ENCODE measurements at regions not wholly inside any gene's neighbourhood (a gene's known extent, or its start where the extent isn't known, plus 50 kb on each side); places are given as distances from the start of the nearest gene placed in this dataset.

GRCh38 chrX:122545778-122546177 lies 638.3 kb upstream of the GRIA3 start:
- TF ChIP-seq, protein P1, sequence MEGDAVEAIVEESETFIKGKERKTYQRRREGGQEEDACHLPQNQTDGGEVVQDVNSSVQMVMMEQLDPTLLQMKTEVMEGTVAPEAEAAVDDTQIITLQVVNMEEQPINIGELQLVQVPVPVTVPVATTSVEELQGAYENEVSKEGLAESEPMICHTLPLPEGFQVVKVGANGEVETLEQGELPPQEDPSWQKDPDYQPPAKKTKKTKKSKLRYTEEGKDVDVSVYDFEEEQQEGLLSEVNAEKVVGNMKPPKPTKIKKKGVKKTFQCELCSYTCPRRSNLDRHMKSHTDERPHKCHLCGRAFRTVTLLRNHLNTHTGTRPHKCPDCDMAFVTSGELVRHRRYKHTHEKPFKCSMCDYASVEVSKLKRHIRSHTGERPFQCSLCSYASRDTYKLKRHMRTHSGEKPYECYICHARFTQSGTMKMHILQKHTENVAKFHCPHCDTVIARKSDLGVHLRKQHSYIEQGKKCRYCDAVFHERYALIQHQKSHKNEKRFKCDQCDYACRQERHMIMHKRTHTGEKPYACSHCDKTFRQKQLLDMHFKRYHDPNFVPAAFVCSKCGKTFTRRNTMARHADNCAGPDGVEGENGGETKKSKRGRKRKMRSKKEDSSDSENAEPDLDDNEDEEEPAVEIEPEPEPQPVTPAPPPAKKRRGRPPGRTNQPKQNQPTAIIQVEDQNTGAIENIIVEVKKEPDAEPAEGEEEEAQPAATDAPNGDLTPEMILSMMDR (IDR thresholded peaks at IDR 0.05), result no peak
- TF ChIP-seq POLR2A (IDR thresholded peaks at IDR 0.05) (no peak), EP300 (IDR thresholded peaks at IDR 0.05) (no peak)

Data from ovary (tissue), 3 donors.